Glomerular endothelial cell (primary cell): ENCODE measurements at regions not wholly inside any gene's neighbourhood (a gene's known extent, or its start where the extent isn't known, plus 50 kb on each side); places are given as distances from the start of the nearest gene placed in this dataset.
"Not testable (repeated sequence)": the region's sequence is repeated elsewhere in the genome, so short reads cannot be mapped to it uniquely, and the experiment has no call there.

ENCODE experiments used
- DNase-seq: peaks from one replicate; pipeline ENCODE4 v3.0.0-alpha.2; 2011; ENCODE audit warnings: low read depth, low spot score; ENCODE audit errors: extremely low read depth

DNA sequence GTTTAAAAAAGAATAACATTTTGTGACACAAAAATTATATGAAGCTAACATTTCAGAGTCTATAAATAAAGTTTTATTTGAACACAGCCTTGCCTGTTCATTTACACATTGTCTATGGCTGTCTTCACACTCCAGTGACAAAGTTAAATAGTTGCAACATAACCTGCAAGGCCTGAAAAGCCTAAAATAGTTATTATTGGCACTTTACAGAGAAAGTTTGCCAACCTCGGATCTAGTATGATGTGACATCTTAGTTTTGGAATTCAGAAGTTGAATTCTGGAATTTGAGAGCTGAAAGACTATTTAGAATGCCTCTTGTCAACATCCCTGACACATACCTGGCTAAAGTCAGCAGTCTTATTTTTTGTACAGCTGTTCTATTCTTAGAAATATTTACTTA is 68.3 kb downstream of the DYRK2 start:
- no peak for DNase-seq

DNA sequence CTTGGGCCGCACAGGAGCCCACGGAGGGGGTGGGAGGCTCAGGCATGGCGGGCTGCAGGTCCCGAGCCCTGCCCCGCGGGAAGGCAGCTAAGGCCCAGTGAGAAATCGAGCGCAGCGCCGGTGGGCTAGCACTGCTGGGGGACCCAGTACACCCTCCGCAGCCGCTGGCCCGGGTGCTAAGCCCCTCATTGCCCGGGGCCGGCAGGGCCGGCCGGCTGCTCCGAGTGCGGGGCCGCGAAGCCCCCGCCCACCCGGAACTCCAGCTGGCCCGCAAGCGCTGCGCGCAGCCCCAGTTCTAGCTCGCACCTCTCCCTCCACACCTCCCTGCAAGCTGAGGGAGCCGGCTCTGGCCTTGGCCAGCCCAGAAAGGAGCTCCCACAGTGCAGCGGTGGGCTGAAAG is 70.8 kb downstream of the DYRK2 start:
- DNase-seq = not testable (repeated sequence)

DNA sequence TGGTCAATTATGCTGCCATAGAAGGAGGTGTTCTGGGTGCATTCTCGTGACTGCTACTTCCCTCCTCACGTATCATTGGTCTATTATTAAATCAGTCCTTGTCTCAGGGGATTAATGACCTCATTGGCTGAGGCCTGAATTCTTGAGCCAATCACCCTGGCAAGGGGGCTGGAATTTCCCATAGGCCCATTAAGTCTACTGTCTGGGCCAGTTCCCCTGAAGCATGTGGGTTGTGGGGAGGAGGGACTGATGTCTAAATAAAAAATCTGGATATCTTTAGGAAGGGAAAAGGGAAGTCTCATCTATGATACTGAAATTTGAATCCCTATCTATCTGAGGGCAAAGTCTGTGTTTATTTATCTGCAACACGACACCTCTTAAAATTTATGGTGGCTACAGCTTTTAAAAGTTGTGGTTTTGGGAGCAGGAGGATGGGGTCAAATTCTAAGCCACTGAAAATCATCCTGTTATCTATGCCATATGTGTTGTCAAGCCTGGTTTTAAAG is 71.9 kb downstream of the DYRK2 start:
- DNase-seq = no peak

DNA sequence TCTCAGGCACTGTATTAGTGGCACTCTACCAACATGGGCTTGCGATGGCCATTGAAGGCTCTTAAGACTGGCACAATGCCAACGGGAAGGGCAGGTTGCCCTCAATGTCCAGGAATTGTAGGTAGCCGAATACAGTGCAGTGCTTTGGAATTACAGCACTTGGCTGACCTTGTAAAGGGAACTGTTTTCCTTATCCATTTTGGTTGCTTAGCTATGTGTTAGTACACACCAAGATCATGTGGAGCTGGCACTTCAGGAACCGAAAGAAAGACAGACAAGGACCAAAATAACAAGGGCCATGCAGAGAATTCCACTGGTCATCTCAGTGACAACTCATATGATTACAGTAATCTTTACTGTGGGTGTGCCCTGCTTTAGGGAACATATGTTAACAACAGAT is 72.7 kb downstream of the DYRK2 start:
- no peak for DNase-seq

DNA sequence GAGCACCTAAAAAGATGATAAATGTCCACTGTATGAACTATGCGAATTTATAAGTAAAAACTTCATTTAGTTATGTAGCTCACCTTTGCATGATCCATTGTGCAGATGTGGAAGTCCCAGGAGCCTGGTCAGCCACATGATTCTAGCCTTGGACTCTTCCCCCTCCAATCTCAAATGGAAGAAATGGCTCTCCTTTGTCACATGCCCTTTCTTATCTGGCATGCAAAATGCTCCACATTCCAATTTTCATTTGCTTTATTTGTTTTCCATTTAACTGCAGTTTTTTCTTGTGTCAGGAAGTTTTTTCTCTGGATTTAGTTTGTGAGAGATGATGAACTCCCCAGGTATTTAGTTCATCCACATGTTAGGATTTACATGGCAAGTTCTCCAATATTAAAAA is 73.8 kb downstream of the DYRK2 start:
- DNase-seq = no peak

DNA sequence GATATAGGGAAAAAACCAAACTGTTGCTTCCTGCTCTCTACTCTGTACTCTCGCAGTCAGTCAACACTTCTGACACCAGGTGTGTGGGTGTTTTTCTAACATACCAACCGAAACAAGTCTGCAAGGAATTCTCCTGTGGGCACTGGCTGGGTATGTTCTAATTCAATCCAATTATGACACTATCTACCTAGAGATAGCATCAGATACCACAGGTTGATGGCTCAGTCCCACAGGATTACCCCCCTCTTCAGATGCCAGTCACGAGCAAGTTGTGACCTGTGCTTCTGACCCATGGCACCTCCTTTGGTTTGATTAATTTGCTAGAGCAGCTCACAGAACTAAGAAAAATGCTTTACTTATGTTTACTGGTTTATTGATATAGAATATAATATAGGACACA is 78.3 kb downstream of the DYRK2 start:
- DNase-seq = no peak

DNA sequence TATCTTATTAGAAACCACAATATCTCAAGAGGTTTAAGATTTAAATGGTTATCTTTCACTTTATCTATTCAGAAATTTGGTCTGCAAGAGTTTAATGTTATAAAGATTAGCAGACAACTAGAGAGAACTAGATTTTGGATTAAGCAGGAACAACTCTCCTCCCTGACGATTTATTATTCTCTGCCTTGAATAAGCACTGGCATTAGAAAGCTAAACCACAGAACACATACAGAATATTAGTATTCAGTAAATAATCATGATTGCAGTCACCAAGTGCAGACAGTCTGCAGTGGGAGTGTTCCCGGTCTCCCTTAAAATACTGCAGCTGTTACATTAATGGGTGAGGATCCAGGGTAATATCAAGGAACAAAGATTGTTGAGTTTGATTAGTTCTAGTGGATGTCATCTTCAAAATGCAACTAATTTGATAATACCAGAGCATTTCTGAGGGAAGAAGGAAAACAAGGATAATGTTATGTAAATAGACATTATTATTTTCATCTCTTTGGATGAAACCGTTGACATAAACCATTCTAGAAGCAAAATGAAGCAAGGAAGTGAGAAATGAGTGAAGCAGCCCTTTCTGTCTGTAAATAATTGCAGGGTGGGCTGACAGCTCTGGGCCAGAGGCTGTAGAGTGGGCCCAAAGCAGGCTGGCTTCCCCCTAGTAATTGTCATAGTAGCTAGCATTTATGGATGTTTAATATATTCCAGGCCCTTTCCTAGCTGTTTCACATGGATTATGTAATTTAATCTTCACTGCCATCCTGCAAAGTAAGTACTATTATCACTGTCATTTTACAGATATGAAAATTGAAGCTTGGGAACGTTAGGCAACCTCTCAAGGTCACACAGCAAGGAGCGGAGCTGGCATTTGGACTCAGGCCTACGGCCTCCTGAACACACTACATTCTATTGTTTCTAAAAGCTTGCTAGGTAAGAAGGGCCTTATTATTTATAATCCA is 79.4 kb downstream of the DYRK2 start:
- DNase-seq = no peak

DNA sequence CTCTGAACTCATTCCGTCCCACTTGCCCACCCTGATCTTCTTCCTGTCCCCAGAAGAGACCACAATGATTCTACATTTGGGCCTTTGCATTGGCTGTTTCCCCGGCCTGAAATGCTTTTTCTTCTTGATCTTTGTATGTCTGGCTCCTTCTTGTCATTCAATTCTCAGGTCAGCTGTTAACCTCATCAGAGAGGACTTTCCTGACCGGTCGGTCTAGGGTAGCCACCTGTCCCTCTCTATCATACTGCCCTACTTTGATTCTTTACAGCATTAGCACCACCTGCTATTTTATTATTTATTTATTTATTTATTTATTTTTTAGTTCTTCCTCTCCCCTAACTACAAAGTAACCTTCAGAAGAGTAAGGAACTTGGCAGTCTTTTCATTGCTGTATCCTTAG is 84.3 kb downstream of the DYRK2 start:
- DNase-seq = no peak

DNA sequence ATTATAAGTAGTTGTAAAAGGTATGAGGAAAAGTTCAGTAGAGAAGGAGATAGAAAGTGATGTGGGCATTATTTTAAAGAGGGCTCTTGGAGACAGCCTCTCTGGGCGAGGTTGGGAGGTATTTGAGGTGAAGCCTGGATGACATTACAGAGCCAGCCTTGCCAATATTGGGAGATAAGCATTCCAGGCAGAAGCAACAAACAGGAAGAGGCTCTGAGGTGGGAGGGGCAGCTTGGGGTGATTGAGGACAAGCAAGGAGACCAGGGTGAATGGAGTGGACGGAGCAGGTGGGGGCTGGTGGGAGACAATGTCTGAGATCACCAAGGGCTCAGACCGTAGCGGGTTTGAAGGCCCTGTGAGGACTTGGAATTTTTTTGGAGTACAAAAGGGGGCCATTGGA is 87.3 kb downstream of the DYRK2 start:
- DNase-seq = no peak

DNA sequence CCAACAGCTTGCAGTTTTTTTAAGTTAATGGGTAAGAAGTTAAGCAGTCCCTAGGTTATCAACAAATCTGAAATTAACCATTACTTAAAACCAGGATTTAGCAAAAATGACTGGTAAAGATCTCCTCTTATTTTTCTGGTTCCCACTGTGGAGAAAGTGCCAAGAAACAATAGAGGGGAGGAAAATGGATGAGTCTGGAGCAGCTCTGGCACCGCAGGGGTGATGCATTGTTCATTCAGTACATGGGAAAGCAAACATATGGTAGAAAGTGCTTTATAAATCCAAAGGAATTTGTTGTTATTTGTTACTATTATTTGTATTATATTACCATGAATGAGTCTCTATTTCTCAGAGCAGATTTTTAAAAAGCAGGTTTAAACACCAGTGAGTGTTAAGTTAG is 92.2 kb downstream of the DYRK2 start:
- no peak for DNase-seq

DNA sequence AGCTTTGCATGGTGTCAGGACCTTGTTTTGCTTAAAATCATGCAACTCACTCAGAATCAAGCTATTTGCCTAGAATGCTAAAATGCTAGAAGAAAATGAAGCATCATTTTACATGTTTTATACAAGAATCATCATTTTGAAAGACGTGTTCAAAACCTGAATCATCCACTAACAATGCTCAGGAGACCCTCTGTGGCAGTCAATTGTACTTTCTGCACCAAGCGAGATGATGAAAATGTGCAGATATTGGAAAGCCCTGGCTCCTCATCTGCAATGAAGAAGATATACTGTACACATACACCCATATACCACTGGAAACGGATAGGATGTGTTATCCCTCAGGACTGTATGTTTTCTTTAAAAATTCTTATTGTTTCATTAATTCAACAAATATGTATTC is 92.7 kb downstream of the DYRK2 start:
- no peak for DNase-seq

DNA sequence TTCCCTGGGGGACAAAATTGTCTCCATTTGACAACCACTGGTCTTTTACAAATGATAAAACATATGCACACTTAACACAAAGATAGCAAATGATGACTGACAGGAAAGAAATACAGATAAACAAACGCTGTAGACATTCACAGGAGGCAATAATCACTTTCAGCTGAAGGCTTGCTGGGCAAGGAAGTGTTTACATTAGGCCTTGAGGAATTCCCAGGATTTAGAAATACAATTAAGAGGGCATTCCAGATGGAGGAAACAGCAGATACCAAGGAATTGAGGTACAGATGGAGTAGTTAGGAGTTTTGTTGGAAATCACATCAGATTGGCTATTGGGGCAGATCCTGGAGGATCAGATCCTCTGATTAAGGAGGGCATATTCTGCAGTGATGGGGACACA is 93.9 kb downstream of the DYRK2 start:
- DNase-seq = no peak

DNA sequence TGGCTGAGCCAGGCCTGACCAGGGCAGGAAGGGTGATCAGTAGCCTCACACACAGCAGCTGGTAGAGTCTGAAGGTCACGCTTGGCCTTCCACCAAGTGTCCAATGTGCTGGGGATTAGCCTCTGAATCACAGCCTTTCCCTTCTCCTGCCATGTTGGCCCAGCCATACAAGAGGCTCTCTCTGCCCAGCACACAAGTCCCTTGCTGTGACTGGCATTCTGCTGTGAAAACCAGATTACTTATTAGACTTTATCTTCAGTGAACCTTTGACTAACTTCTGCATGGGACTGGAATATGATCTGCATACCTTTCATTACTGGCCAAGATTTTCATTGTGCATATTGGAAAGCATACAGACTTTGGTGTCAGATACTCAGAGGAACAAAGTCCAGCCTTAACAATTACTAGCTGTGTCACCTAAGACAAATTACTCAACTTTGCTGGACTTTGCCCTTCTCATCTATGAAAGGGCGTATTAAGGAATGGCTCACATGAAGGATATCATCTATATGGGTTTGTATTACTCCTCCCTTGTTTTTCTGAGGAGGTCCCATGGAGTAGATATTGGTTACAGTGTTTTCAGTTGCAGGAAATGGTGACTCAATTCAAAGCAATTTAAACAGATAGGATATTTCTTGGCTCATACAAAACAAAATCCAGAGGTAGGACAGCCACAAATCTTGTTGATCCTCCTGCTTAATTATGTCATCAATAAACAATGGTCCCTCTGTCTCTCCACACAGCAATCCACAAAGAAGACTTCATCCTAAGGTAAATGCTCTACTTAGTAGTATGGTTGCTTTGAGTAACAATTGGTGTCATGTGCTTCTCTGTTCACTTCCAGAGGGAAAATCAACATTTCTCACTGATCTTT is 99.6 kb downstream of the DYRK2 start:
- DNase-seq = no peak

DNA sequence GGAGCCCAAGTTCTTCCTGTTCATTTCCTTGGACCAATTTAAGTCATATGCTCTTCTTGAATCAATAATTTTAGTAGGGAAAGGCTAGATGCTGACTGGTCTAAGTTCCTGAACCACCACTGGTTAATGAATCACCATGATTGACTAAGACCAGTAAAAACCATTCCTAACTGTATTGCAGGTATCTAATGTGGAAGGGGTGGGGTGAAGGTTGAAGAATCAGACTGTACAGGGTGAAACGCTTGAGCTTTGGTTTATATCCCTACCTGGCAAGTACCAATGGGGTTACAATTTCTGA is 100.1 kb downstream of the DYRK2 start:
- no peak for DNase-seq

DNA sequence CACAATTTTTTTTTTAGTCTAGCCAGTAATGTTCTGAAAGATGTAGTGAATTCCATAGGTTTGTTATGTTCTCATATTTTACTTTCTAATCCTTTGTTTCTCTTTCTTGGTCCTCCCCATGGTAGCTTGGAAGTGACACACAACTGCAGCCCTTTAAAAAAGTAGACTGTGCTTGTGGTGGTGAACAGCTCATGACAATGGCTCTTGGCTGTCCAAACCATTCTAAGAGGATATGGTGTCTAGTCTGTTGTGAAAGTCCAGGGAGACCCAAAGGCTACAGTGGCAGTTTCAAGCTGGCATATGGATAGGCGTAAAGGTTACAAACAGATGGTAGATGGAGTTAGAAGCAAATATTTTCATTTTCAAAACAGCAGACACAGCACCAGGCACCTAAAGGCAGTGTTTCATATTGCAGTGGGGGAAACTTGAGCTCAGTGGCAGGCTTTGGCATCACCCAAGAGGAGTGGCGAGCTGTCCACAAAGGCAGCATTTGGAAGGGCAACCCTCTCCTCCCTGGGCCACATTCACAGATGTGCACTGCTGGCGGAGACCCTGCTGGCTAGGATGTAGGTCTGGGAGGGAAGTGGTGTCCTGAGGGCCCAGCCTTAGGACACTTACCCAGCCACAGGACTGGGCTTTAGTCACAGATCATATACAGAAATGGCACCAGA is 102.1 kb downstream of the DYRK2 start:
- no peak for DNase-seq

DNA sequence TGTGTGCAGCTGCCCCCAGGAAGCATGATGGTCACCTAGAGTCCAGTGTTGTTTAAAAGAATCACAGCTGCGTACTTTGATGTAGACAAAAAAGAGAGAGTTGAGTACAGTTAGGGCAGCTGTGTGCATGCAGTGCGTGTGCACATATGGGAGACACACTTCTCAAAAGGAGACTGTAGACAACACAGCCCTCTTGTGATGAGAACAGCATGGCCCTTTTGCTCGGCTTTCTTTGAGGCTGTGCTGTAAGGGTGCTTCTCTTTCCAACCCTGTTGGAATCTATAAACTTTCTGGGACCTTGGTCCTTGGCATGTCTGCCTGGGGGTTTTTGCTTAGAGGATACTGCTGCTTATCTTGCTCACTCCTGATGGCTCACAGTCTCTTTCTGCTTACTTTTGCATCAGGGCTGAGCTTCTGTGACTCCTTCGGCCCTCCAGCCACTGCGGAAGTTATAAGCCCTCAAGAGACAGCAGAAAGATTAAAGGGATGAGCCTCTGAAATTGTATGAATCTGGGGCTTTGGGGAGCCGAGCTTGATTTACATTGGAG is 102.9 kb downstream of the DYRK2 start:
- DNase-seq = no peak

DNA sequence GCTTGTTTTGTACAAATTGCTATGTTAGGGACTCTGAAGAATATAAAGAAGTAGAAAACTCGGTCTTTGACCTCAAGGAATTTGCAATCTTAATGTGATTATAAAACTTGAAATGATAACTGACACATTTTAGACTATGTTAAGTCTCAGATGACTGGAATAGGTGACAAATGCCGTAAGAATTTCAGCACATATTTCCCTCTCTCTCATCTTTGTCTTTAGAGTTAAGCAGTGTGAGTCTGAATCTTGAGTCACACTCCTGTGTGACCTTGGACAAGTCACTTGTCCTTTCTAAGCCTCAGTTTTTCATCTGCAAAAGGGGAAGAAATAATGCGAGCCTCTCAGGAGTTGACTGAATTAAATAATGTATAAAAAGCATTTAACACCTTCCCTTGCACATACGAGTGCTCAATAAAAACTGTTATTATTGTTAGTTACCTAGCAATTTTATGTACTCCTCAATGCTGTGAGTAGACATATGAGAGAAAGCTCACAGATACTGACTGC is 103.7 kb downstream of the DYRK2 start:
- no peak for DNase-seq

DNA sequence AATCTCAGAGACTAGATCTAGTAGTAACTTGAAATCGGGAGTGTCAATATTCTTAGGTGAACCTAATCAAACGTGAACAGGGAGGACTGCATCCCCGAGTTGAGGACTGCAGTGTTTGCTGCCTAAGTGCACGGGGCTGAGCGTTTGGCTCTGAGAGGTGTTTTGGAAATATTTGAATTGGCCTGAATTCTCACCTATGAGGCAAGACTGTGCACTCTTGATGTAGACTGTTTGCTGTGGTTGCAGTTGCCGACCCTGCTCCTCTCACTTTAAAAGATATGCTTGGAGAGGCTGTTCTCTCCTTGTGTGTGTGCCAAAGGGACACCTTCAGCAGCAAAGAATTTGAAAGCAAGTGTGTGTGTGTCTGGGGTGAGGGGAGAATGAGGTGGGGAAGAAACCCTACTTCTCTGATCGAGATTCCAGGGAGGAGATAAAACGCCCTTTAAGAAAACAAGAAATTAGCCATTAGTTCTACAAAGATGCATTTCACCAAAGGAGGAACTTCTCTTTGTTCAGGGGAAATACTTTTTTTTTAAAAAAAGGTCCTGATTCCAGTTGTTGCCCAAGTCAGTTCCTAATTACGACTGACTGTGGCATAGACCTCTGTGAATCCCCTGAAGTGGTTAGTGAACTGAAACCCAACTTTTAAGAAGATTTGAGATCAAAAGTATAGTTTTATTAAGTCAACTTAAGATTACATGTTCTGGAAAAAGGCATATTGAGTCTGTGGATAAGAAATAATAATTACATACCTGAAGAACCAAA is 106.6 kb downstream of the DYRK2 start:
- no peak for DNase-seq

DNA sequence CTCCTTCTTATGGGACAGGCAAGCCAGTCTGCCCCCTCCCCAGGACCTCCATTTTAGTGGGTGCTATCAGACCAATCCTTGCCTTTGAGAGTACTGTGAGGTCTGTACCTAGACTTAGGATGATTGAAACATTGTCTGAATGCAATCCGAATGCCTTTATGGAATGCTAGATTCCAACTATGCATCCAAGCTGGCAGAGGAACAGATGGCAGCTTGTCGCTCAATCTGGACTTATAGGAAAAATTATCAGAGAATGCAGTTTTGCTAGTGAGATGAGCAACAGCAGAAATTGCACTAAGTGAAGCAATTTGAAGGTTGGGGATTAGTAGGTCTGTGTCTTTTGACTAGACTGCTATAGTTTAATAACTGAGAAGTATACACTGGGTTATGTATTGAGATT is 109.1 kb downstream of the DYRK2 start:
- DNase-seq = no peak

DNA sequence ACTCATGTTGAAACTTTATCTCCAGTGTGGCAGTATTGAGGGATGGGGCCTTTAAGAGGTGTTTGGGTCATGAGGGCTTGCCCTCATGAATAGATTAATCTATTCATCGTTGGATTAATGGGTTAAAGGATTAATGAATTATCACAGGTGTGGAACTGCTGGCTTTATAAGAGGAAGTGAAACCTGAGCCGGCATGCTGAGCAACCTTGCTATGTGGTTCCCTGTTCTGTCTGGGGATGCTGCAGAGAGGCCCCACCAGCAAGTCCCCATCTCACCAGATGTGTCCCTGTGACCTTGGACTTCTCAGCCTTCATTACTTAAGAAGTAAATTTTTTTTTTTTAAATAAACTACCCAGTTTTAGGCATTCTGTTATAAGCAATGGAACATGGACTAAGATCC is 109.6 kb downstream of the DYRK2 start:
- no peak for DNase-seq
